Islet of Langerhans (tissue), 1 donor: ENCODE measurements at regions not wholly inside any gene's neighbourhood (a gene's known extent, or its start where the extent isn't known, plus 50 kb on each side); places are given as distances from the start of the nearest gene placed in this dataset.
"Not testable (repeated sequence)": the region's sequence is repeated elsewhere in the genome, so short reads cannot be mapped to it uniquely, and the experiment has no call there.

Experiments used
- FAIRE-seq: peaks from one replicate; lab custom pipeline; 2011; peaks lifted over from hg19 to GRCh38; lab: Jason Lieb, UNC

DNA sequence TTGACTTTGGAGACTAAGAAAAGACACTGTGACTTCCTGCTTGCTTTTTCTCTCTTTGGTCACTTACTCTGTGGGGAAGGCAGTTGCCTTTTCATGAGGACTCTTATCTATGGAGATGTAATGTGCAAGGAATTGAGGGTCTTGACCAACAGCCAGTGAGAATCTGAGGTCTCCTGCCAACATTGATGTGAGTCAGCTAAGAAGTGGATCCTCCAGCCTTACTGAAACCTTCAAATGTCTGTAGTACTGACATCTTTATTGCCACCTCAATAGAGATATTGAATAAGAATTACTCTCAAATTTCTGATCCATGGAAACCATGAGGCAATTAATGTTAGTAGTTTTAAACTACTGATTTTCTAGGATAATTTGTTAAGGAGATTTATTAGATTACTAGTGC, 598.4 kb downstream of the ADGRL2 start:
- FAIRE-seq = no peak

DNA sequence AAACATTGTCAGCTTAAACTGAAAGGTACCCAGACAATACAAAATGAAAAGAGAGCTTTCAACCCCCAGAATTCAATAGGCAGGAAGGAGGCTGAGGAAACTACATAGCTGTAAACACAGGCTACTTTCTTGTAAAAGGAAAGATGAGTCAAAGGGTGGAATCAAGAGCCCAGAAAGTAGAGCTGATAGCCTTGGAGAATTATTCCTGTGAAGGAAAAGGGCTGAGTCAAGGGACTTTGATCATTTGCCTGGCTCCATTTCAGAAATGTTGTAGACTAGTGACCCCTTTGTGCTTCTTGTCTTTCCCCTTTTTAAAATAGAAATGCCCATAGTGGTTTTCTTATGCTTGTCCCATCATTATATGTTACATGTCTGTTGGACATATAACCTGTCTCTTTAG, 597.6 kb downstream of the ADGRL2 start:
- FAIRE-seq = no peak

DNA sequence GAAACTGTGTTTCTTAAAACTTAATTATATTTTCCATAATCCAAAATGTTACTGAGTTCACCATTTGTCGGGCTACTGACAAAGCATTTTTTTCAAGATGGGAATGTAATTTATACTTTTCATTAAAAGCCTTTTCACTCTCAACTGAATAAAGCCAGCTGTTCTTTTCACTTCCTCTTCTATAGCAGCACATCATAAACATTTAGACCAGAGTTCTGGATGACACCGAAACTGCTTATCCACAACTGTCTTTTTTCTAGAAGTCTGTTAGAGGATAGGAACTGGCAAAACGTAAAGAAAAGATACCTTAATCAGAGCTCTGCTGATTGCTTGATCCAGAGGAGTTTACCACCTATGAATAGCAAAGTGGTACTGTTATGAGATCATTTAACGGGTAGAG, 594.7 kb downstream of the ADGRL2 start:
- FAIRE-seq = no peak

DNA sequence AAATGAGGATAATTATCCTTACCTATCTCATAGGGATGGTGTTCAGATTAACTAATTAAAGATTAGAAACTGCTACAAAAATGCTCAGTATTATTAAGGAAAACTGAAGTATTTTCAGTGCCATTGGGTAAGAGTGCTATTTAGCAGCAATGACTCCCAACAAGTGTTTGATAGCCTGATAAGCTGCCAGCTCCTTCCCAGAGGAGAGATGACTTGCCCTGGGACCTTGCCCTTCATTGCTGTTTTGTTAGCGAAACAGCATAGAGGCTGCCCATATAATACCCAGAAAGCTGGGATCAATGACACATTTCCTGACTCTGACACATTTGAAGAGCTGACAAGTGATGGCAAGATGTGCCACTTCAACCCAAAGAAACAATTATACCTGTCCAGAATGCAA, 592.2 kb downstream of the ADGRL2 start:
- no peak for FAIRE-seq

DNA sequence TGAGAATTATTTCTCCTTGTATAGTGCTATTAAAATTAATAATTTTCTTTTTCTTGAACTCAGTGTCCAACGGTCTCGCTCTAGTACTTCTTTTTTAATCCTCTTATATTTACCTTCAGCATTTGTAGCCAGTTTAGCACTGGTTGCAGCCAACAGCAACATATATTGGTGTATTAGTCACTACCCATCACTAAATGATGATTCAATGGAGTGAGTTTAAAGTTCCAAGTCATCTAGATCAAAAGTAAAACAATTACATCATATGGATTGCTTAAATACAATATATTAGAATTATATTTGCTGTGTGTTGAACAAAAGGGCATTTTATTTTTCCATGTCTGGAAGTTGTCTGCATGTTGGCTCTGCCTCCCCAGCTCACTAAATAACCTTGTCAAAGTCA, 591.8 kb downstream of the ADGRL2 start:
- no peak for FAIRE-seq

DNA sequence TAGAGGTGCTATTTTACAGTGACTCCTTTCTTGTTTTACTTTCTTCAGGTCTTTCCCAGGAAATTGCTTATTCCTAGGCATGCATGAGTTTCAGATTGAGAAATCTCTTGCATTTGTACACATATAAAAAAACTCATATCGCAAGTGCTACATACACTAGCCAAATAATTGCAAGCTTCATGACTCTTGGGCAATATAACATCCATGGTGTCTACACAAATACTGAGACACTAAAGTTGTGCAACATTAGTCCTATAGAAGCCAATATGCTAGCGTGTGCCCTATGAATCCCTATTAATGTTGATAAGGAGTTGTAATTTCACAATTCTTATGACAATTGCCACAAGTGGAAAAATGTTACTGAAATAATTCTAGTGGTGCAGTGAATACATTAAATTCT, 591.0 kb downstream of the ADGRL2 start:
- FAIRE-seq = no peak

DNA sequence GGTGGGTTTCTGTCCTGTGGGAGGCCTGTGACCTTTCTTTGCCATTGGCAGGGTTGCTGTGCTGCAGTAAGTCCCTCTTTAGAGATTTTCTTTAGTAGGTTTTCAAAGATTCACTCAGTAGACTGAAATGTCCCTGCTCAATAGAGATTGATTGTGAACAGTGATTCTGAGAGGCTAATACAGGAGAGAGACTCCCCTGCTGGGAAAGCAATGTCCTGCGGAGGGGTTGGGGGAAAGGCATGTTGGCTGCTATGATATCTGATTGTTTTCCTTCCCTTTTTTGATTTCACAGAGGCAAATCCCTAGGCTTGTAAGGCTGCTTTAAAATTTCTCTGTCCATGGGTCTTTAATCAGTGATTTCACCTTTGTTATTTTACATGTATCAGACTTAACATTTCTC, 589.9 kb downstream of the ADGRL2 start:
- no peak for FAIRE-seq

DNA sequence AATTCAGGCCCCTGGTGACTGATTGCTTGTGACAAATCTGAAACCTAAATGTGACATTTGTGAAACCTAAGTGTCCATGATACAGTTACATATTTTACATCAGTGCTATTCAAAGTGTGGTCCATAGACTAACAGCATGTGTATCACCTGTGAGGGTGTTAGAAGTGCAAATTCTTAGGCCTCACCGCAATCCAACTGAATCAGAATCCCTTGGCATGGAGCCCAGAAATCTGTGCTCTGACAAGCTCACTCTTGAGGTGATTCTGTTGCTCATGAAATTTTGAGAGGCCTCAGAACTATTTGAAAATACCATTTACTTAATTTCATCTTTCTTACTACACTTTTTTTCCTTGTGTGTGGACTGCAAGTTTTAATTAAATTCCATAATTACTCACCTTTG, 587.9 kb downstream of the ADGRL2 start:
- FAIRE-seq = no peak

DNA sequence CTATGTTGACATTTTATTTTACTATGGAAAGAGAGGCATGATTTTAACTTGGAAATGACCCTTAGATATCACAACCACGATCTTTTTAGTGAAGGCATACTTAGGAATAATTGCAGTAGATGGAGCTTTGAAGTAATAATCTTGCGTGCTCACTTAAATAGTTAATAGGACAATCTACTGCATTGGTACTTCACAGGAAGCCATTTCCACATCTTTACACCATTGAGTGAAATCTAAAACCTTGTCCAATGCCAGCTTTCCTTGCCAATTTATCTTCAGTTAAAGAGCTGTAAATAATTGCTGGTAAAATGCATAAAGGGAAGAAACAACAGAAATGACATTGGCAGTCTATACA, 586.3 kb downstream of the ADGRL2 start:
- FAIRE-seq = no peak

DNA sequence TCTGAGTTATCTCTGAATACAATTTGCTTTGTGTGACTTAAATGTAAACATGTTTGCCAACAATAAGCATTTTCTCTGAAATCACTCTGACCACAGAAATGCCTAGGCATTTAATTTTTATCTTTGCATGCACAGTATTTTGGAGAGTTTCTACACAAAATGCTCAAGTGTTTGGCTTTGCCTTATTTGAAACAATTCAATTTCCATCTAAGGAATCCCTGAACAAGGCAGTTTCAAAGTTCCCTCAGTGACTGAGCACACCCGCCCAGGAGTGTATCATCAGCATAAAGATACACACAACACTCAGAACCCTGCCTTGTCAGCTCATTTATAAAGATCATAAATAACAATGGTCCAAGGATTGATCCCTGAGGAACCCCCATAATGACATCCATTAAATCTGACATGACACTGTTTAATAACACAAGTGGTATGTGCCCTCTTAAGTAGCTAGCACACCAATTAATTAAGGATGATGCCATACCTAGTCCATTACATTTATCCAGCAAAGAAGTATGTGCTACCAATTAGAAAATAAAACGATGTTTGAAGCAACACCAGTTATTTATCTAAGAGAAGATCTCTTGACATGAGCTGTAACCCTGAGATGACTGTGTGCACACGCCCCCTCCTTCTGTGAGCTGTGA, 585.8 kb downstream of the ADGRL2 start:
- FAIRE-seq = no peak

DNA sequence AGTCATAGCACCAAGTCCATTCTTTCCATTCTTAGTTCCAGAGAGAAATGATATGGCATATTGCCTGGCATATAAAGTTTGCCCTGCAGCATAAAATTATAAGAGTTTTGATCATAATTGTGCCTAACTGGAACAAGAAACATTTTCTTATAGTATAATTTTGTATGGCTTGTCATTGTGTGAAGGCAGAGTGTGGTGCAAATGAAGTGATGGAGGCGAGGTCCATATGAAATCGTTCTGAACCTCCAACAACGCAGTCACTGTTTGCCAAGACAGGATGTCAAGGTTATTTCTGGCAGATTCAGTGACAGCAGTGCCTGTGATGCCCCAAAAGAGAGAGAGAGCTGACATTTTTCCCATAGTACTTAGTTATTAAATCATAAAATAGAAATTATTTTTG, 584.0 kb downstream of the ADGRL2 start:
- no peak for FAIRE-seq

DNA sequence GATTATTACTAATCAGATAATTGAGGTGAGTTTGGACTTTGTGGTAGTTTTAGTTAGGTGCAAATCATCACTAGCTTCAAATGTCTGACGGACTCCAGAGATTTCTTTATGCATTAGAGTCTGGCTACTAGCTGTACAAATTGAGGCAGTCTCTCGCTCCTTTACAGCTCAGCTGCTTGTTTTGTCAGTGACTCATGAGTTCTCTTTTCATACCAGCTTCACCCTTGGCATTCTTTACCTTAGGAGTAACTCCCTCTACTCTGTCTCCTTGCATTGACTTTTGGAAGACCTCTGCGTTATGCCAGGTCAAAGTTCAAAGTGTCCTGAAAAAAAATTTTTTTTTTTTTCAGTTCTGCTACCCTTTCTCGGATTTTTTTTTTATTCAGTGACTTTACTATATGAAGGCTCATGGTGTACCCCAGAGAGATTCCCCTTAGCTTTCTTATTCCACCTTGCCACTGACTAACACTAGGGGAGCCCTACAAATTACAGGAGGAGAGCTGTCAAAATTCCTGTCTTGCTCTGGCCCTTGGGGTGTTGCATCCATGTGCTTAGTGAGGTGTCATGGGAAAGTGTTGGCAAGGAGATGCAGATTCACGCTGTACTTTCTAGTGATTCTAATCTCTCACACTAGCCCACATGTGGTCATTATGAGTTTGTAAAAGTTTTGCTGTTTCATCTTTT, 576.6 kb downstream of the ADGRL2 start:
- no peak for FAIRE-seq

DNA sequence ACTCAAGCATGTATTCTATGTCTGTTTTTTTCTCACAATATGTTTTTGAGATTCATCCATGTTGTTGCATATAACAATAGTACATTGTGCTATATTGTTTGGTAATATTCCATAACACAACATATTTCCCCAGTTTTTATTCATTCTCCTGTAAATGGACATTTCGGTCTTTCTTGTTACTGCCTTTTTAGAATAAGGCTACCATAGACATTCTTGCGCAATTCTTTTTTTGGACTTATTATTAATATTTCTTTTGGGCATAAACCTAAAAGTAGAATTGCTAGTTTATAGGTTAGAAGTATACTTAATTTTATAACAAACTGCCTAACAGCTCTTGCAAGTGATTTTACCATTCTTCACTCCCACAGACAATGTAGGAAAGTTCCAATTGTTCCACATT, 573.0 kb downstream of the ADGRL2 start:
- FAIRE-seq = no peak

DNA sequence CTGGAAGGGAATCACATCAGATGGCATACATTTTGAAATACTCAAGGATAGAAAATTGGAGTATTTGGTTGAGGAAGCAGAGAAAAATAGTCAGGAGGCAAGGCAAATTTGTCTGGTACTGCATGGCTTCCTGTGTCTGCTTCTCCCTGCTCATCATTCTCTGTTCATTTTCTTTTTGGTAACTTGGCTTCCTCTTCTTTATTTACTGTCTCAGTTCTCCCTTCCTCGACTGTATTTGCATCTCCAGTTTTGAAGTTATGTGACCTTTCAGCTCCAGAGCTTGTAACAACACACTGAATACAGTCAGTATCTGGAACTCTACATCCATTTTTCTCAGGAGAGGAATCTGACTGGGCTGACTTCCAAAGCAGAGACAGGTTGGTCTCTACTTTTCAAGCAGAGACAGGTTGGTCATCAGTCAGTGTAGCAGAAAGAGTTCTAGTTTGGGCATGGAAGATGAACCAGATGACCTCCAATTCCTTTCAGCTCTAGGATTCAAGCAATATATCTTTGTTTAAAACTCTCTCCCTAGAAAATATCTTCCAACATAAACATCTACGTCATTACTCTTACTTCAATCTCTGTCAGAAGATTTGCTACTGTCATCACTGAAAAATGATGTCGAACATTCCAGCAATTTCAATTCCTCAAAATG, 571.2 kb downstream of the ADGRL2 start:
- FAIRE-seq = no peak

DNA sequence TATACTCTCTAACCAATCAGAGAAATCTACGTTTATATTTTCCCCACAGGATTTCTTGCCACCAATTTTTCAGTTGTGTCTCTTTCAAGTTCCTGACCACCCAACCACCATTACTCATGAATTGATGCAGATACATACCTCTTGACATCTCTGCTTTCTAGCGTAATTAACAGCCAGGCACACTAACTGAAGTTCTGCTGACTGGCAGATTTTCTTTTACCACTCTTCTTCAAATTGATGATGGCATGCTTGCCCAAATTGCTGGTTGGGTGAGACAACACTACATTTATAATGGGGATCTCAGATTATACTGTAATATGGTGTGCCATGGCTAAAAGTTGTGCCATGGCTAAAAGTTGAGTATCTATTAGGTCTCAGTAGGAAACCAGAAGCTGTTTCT, 566.7 kb downstream of the ADGRL2 start:
- no peak for FAIRE-seq

DNA sequence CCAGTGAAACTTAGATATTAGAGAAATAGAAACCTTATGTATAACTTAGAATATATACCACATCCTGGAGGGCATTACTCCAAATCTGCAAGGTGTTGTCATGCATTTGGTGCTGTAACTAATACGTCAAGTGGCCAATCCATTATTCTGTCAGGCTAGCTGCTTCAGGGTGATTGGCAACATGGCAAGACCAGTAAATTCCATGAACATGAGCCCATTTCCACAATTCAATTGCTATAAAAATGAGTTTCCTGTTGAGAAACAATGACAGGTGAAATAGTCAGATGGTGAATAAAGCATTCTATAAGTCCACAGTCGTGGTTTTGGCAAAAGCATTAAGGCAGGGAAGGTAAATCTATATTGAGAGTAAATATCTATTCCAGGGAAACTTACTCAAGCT, 566.0 kb downstream of the ADGRL2 start:
- no peak for FAIRE-seq

DNA sequence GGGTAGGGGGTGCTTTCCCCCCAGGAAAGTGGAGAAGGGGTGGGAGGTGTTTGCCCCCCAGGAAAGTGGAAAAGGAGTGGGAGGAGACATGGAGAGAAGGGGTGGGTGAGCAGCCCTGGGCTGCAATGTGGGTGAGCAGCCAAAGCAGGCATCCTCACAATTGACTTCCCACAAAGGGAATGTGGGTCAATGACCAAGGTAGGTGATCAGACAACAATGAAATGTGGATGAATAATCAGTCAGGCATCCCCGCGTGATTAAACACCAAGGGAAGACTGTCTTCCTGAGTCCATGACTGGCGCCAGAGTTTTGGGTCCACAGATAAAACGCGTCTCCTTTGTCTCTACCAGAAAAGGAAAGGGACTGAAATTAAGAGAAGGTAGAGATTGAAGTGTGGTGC, 558.8 kb downstream of the ADGRL2 start:
- FAIRE-seq = not testable (repeated sequence)

DNA sequence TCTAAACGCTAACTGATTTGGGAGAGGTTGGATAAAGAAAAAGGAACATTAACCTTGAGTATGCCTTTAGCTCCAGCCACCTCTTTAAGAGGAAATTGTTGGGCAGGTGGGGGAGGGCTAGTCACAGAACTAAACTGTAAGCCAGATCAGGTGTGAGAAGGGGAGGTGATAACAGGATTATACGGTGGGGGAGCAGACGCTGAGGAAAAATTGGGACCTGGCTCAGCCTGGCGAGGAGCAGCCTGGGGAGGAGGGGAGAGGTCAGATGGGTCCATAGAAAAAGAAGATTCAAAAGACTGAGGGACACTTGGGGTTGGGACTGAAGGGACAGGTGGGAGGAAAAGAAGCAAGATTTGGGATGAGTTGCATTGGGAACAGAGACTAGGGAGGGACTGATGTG, 558.0 kb downstream of the ADGRL2 start:
- not testable (repeated sequence) for FAIRE-seq

DNA sequence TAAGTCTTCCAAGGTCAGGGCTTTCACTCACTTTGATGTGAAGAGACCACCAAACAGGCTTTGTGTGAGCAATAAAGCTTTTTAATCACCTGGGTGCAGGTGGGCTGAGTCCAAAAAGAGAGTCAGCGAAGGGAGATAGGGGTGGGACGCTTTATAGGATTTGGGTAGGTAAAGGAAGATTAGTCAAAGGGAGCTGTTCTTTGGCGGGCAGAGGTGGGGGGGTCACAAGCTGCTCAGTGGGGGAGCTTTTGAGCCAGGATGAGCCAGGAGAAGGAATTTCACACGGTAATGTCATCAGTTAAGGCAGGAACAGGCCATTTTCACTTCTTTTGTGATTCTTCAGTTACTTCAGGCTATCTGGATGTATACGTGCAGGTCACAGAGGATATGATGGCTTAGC, 553.8 kb downstream of the ADGRL2 start:
- not testable (repeated sequence) for FAIRE-seq

DNA sequence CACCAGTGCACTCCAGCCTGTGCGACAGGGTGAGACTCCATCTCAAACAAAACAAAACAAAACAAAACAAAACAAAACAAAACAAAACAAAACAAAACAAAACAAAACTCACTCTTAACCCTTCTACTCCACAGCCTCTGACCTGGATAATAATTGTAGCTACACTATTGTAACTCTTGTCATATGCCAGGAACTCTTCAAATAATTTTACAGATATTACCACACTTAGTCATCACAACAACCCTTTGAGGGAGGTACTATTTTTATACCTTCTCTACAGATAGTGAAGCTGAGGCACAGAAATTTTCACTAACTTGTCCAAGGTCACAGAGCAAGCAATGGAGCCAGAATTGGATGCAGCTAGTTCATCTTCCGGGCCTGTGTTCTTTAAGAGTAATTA, 547.8 kb downstream of the ADGRL2 start:
- no peak for FAIRE-seq

DNA sequence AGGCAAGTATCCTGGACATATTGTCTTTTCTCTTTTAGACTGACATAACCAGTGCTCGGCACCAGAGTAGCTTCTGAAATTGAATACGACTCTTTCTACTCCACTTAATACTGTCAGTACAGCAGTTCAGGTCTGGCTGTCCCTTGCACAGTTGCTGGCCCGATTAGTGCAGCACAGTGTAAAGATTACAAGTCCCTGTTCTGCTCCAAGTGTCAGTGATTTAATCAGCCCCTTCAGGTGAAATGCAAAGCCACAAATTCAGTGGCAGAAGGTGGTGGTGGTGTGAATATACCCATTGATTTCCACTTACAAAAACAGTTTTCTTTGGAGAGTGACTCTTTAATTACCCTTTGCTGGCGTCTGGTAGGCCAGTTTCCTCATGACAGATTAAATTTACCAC, 545.4 kb downstream of the ADGRL2 start:
- no peak for FAIRE-seq

DNA sequence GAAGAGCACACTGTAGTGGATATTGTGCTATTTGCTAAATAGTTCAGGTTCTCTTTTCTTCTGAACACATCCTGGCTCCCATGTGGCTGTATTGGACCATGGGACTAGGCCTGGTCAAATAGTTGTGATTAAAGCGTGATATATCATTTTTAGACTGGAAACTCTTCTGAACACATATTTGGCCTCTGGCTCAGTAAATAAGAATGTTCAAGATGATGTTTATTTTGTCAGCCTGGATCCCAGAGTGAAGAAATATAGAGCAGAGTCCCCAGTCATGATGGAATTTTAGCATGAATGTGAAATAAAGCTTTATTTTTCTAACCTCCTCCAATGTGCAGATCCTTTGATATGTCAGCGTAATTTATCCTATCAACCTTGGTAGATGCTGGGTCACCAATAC, 542.6 kb downstream of the ADGRL2 start:
- no peak for FAIRE-seq

DNA sequence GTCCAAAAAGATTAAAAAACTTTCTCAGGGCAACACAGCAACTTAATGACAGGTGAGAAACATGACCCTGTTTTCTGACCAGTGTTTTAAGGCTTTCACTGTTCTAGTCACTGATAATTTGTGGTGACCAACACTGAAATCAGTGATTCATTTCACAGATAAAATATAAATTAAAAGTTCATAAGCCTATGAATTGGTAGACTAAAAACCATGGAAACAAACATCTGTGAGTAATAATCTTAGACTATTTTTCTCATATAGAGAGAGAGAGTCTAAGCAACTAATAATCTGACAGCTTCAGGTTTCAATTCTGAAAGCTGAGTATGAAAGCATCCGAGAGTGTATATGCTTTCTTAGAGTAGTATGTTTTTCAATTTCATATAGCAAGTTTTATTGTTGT, 536.9 kb downstream of the ADGRL2 start:
- no peak for FAIRE-seq

DNA sequence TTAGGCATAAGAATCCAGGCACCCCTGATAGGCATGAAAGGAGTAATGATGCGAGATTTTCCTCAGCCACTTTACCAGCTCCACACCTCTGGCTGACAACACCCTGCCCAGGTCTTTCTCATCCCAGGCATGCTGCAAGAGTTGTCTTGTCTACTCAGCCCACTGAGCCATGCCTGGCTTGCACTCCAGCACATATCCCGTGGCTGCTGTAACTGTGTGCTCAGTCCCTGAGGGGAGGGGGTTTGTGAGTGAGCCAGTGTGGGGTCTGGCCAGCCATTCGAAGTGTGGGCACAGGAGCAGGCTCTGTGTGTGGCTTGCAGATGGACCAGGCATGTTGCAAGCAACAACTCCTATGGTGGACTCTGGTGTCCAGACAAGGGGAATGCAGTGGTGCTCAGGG, 529.6 kb downstream of the ADGRL2 start:
- no peak for FAIRE-seq
